ENCODE measurements at regions not wholly inside any gene's neighbourhood (a gene's known extent, or its start where the extent isn't known, plus 50 kb on each side); places are given as distances from the start of the nearest gene placed in this dataset.

DNA sequence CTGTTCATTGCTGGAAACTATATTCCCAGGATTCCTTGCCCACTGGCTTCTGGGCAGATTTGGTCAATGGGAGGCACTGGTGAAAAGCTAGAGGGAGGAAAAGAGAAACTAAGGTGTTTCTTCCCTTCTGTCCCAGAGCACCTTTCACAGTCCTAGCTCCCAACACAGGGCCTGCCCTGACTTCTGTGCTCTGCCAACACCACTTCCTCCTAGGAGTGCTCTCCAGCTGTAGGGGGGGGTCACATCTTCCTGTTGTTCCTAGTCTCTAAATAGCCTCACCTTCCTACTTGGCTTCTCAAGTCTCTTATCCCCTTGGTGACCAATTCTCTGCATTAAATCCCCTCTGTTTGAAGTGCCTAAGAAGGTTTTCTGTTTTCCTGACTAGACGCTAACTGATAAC, 115.4 kb downstream of the ADRB2 start:
- DNase-seq (ENCODE audit: extremely low read depth in 1 of 4, low spot score in 3 of 4): no peak
- Histone ChIP-seq H3K79me2 (ENCODE audit: control insufficient read depth, insufficient read depth, low read length) (no peaks in the 10 kb centered on the region), H3K9me3 (replicated peaks; ENCODE audit: control insufficient read depth, insufficient read depth, low read depth, low read length) (no peaks in the 10 kb centered on the region), H3K9me1 (ENCODE audit: control insufficient read depth, insufficient read depth, low read length) (no peaks in the 10 kb centered on the region), H3K36me3 (ENCODE audit: control insufficient read depth, insufficient read depth, low read length) (no peaks in the 10 kb centered on the region), H3K4me3 (no peak overlapping the region), H2AFZ (ENCODE audit: low read depth, low read length) (no peak overlapping the region), H3K4me1 (replicated peaks in 1 of 2; ENCODE audit: control insufficient read depth in 2 of 2, insufficient read depth in 2 of 2, low read length in 2 of 2) (no peaks in the 10 kb centered on the region), H4K20me1 (replicated peaks; ENCODE audit: control insufficient read depth, insufficient read depth, low read length) (no peaks in the 10 kb centered on the region), H3K27me3 (ENCODE audit: control insufficient read depth in 2 of 2, insufficient read depth in 2 of 2, low read length in 2 of 2) (peaks cover 4 to 8% of the 10 kb centered on the region in 2 experiments; a peak in 3 of 5 replicates), H3K4me2 (ENCODE audit: insufficient read depth, low read length) (no peak overlapping the region), H3K9ac (ENCODE audit: insufficient read depth in 1 of 2, low read depth in 2 of 2, low read length in 2 of 2) (no peak overlapping the region), H3K27ac (ENCODE audit: extremely low read depth, low read depth, low read length) (no peak overlapping the region)
- BruUV-seq (replicated peaks): no TSS peak
- intact Hi-C loops (cut with micrococcal nuclease): no loop called here
- ChIA-PET CTCF (ENCODE audit: low intra/inter-chr PET ratio) (no interaction called here), POLR2A (no interaction called here)
- 0% methylated on average over 1 of the region's 1 CpG for WGBS (ENCODE audit: insufficient coverage, low coverage, missing lambda C conversion rate)
- ATAC-seq: no peak
- in situ Hi-C loops (cut with MboI): no loop called here
- FAIRE-seq: no peak
- TF ChIP-seq, protein P1, sequence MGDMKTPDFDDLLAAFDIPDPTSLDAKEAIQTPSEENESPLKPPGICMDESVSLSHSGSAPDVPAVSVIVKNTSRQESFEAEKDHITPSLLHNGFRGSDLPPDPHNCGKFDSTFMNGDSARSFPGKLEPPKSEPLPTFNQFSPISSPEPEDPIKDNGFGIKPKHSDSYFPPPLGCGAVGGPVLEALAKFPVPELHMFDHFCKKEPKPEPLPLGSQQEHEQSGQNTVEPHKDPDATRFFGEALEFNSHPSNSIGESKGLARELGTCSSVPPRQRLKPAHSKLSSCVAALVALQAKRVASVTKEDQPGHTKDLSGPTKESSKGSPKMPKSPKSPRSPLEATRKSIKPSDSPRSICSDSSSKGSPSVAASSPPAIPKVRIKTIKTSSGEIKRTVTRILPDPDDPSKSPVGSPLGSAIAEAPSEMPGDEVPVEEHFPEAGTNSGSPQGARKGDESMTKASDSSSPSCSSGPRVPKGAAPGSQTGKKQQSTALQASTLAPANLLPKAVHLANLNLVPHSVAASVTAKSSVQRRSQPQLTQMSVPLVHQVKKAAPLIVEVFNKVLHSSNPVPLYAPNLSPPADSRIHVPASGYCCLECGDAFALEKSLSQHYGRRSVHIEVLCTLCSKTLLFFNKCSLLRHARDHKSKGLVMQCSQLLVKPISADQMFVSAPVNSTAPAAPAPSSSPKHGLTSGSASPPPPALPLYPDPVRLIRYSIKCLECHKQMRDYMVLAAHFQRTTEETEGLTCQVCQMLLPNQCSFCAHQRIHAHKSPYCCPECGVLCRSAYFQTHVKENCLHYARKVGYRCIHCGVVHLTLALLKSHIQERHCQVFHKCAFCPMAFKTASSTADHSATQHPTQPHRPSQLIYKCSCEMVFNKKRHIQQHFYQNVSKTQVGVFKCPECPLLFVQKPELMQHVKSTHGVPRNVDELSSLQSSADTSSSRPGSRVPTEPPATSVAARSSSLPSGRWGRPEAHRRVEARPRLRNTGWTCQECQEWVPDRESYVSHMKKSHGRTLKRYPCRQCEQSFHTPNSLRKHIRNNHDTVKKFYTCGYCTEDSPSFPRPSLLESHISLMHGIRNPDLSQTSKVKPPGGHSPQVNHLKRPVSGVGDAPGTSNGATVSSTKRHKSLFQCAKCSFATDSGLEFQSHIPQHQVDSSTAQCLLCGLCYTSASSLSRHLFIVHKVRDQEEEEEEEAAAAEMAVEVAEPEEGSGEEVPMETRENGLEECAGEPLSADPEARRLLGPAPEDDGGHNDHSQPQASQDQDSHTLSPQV (IDR thresholded peaks at IDR 0.05): no peak
- TF ChIP-seq RFX1 (IDR thresholded peaks at IDR 0.05) (no peak), FOXA3 (CRISPR knock-in tag; conservative IDR thresholded peaks at IDR 0.05 in 1 of 2, IDR thresholded peaks at IDR 0.05 in 1 of 2) (no peak), KDM5B (IDR thresholded peaks at IDR 0.05; ENCODE audit: insufficient replicate concordance, low read depth, low read length) (no peak), NR2C2 (CRISPR knock-in tag; IDR thresholded peaks at IDR 0.05) (no peak), NR2C2 (tag; IDR thresholded peaks at IDR 0.05) (no peak), RBM14 (IDR thresholded peaks at IDR 0.05; ENCODE audit: borderline replicate concordance, insufficient read depth, low read depth, low read length) (no peak), ZNF140 (CRISPR knock-in tag; IDR thresholded peaks at IDR 0.05) (no peak), BCL6 (CRISPR knock-in tag; IDR thresholded peaks at IDR 0.05) (no peak), ARID1B (IDR thresholded peaks at IDR 0.05) (no peak), NFIX (CRISPR knock-in tag; IDR thresholded peaks at IDR 0.05; ENCODE audit: low read depth) (no peak)
- TF ChIP-seq, protein P2, sequence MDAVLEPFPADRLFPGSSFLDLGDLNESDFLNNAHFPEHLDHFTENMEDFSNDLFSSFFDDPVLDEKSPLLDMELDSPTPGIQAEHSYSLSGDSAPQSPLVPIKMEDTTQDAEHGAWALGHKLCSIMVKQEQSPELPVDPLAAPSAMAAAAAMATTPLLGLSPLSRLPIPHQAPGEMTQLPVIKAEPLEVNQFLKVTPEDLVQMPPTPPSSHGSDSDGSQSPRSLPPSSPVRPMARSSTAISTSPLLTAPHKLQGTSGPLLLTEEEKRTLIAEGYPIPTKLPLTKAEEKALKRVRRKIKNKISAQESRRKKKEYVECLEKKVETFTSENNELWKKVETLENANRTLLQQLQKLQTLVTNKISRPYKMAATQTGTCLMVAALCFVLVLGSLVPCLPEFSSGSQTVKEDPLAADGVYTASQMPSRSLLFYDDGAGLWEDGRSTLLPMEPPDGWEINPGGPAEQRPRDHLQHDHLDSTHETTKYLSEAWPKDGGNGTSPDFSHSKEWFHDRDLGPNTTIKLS (IDR thresholded peaks at IDR 0.05; ENCODE audit: borderline replicate concordance, low read depth): no peak
- TF ChIP-seq, protein P3, sequence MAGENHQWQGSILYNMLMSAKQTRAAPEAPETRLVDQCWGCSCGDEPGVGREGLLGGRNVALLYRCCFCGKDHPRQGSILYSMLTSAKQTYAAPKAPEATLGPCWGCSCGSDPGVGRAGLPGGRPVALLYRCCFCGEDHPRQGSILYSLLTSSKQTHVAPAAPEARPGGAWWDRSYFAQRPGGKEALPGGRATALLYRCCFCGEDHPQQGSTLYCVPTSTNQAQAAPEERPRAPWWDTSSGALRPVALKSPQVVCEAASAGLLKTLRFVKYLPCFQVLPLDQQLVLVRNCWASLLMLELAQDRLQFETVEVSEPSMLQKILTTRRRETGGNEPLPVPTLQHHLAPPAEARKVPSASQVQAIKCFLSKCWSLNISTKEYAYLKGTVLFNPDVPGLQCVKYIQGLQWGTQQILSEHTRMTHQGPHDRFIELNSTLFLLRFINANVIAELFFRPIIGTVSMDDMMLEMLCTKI (IDR thresholded peaks at IDR 0.05; ENCODE audit: partially characterized antibody): no peak
- TF ChIP-seq, protein P4, sequence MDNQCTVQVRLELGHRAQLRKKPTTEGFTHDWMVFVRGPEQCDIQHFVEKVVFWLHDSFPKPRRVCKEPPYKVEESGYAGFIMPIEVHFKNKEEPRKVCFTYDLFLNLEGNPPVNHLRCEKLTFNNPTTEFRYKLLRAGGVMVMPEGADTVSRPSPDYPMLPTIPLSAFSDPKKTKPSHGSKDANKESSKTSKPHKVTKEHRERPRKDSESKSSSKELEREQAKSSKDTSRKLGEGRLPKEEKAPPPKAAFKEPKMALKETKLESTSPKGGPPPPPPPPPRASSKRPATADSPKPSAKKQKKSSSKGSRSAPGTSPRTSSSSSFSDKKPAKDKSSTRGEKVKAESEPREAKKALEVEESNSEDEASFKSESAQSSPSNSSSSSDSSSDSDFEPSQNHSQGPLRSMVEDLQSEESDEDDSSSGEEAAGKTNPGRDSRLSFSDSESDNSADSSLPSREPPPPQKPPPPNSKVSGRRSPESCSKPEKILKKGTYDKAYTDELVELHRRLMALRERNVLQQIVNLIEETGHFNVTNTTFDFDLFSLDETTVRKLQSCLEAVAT (IDR thresholded peaks at IDR 0.05): no peak
